ENCODE measurements at regions not wholly inside any gene's neighbourhood (a gene's known extent, or its start where the extent isn't known, plus 50 kb on each side); places are given as distances from the start of the nearest gene placed in this dataset.

GRCh38 chr11:19499999-19500398 is 212.6 kb upstream of the NAV2 start:
- no peaks in the 10 kb centered on the region for H3K4me1 Mint-ChIP-seq
- no peak overlapping the region for H3K4me3 Mint-ChIP-seq
- peaks cover 3 to 4% of the 10 kb centered on the region in 2 donors for H3K9me3 Mint-ChIP-seq
- peaks cover 6 to 7% of the 10 kb centered on the region in 2 donors for H3K27me3 Mint-ChIP-seq
- no peak overlapping the region for H3K27ac Mint-ChIP-seq
- H3K36me3 Mint-ChIP-seq = no peaks in the 10 kb centered on the region
- DNase-seq = no peak
- ATAC-seq (replicated peaks) = no peak

- Mint-ChIP-seq H3K9me3 (peaks cover 3 to 4% of the 10 kb centered on the region in 2 donors), H3K27me3 (peaks cover 5 to 12% of the 10 kb centered on the region in 2 donors), H3K36me3 (no peaks in the 10 kb centered on the region), H3K4me1 (no peaks in the 10 kb centered on the region), H3K27ac (no peak overlapping the region), H3K4me3 (no peak overlapping the region)
- no peak for DNase-seq
- ATAC-seq (replicated peaks) = no peak
These were observed 213.5 kb upstream of the NAV2 start for GRCh38 chr11:19499026-19499669.

GRCh38 chr11:19493446-19494213 is 219.0 kb upstream of the NAV2 start:
- Mint-ChIP-seq H3K27ac (no peak overlapping the region), H3K36me3 (no peaks in the 10 kb centered on the region), H3K9me3 (peaks cover 3 to 4% of the 10 kb centered on the region in 2 donors), H3K4me1 (no peaks in the 10 kb centered on the region), H3K27me3 (peaks cover 7 to 10% of the 10 kb centered on the region in 2 donors), H3K4me3 (no peak overlapping the region)
- no peak for DNase-seq
- ATAC-seq (replicated peaks) = no peak

GRCh38 chr11:19482319-19483100 is 230.1 kb upstream of the NAV2 start:
- DNase-seq = no peak
- Mint-ChIP-seq H3K9me3 (no peaks in the 10 kb centered on the region), H3K4me1 (no peaks in the 10 kb centered on the region), H3K36me3 (no peaks in the 10 kb centered on the region), H3K4me3 (no peak overlapping the region), H3K27me3 (peaks cover 9 to 10% of the 10 kb centered on the region in 2 donors), H3K27ac (no peak overlapping the region)
- ATAC-seq (replicated peaks) = no peak

GRCh38 chr11:19480540-19480939 is 232.1 kb upstream of the NAV2 start:
- Mint-ChIP-seq H3K4me1 (no peaks in the 10 kb centered on the region), H3K4me3 (no peak overlapping the region)

GRCh38 chr11:19478891-19479290 is 233.7 kb upstream of the NAV2 start:
- H3K4me3 Mint-ChIP-seq = no peak overlapping the region
- H3K4me1 Mint-ChIP-seq = no peaks in the 10 kb centered on the region
- H3K9me3 Mint-ChIP-seq = no peaks in the 10 kb centered on the region
- peaks cover 7 to 10% of the 10 kb centered on the region in 2 donors for H3K27me3 Mint-ChIP-seq
- no peak overlapping the region for H3K27ac Mint-ChIP-seq
- ATAC-seq (replicated peaks) (no peak), DNase-seq (no peak)
- H3K36me3 Mint-ChIP-seq = no peaks in the 10 kb centered on the region

More at GRCh38 chr11:19480540-19480939, 232.1 kb upstream of the NAV2 start:
- no peak for DNase-seq
- Mint-ChIP-seq H3K27ac (no peak overlapping the region), H3K9me3 (no peaks in the 10 kb centered on the region), H3K27me3 (peaks cover 9 to 17% of the 10 kb centered on the region in 2 donors), H3K36me3 (no peaks in the 10 kb centered on the region)
- ATAC-seq (replicated peaks) = no peak

GRCh38 chr11:19474954-19475721 is 234.4 kb upstream of the E2F8 start:
- Mint-ChIP-seq H3K9me3 (no peaks in the 10 kb centered on the region), H3K27ac (no peak overlapping the region), H3K4me1 (no peaks in the 10 kb centered on the region), H3K36me3 (no peaks in the 10 kb centered on the region), H3K27me3 (peaks cover 7 to 19% of the 10 kb centered on the region in 2 donors), H3K4me3 (no peak overlapping the region)
- DNase-seq (no peak), ATAC-seq (replicated peaks) (no peak)

GRCh38 chr11:19474211-19474610 is 233.5 kb upstream of the E2F8 start:
- Mint-ChIP-seq H3K4me1 (no peaks in the 10 kb centered on the region), H3K27me3 (peaks cover 13 to 19% of the 10 kb centered on the region in 2 donors), H3K36me3 (no peaks in the 10 kb centered on the region), H3K9me3 (no peaks in the 10 kb centered on the region), H3K4me3 (no peak overlapping the region), H3K27ac (no peak overlapping the region)
- DNase-seq (no peak), ATAC-seq (replicated peaks) (no peak)

- H3K27me3 Mint-ChIP-seq = peaks cover 13 to 15% of the 10 kb centered on the region in 2 donors
- no peaks in the 10 kb centered on the region for H3K9me3 Mint-ChIP-seq
- DNase-seq = no peak
- H3K4me3 Mint-ChIP-seq = no peak overlapping the region
- no peaks in the 10 kb centered on the region for H3K36me3 Mint-ChIP-seq
- no peaks in the 10 kb centered on the region for H3K4me1 Mint-ChIP-seq
- H3K27ac Mint-ChIP-seq = no peak overlapping the region
- no peak for ATAC-seq (replicated peaks)
These were observed 231.9 kb upstream of the E2F8 start for GRCh38 chr11:19472679-19473078.

- Mint-ChIP-seq H3K9me3 (no peaks in the 10 kb centered on the region), H3K27ac (no peak overlapping the region), H3K36me3 (no peaks in the 10 kb centered on the region), H3K27me3 (peaks cover 11 to 13% of the 10 kb centered on the region in 2 donors), H3K4me1 (no peaks in the 10 kb centered on the region), H3K4me3 (no peak overlapping the region)
- DNase-seq (no peak), ATAC-seq (replicated peaks) (no peak)
These were observed 227.2 kb upstream of the E2F8 start for GRCh38 chr11:19467904-19468303.

GRCh38 chr11:19466314-19466713 is 225.6 kb upstream of the E2F8 start:
- ATAC-seq (replicated peaks) (no peak), DNase-seq (no peak)
- no peaks in the 10 kb centered on the region for H3K9me3 Mint-ChIP-seq
- H3K27ac Mint-ChIP-seq = no peak overlapping the region
- H3K27me3 Mint-ChIP-seq = peaks cover 4 to 11% of the 10 kb centered on the region in 2 donors
- H3K4me1 Mint-ChIP-seq = no peaks in the 10 kb centered on the region
- H3K36me3 Mint-ChIP-seq = no peaks in the 10 kb centered on the region
- no peak overlapping the region for H3K4me3 Mint-ChIP-seq

- Mint-ChIP-seq H3K27me3 (peaks cover 5 to 8% of the 10 kb centered on the region in 2 donors), H3K27ac (no peak overlapping the region), H3K9me3 (no peaks in the 10 kb centered on the region)
These were observed 223.2 kb upstream of the E2F8 start for GRCh38 chr11:19463976-19464375.

GRCh38 chr11:19460718-19461405 is 220.1 kb upstream of the E2F8 start:
- H3K27ac Mint-ChIP-seq = no peak overlapping the region
- H3K27me3 Mint-ChIP-seq = peaks cover 11 to 20% of the 10 kb centered on the region in 2 donors
- no peaks in the 10 kb centered on the region for H3K4me1 Mint-ChIP-seq
- H3K4me3 Mint-ChIP-seq = no peak overlapping the region
- no peaks in the 10 kb centered on the region for H3K9me3 Mint-ChIP-seq
- no peaks in the 10 kb centered on the region for H3K36me3 Mint-ChIP-seq
- ATAC-seq (replicated peaks) = no peak
- no peak for DNase-seq

More at GRCh38 chr11:19463976-19464375, 223.2 kb upstream of the E2F8 start:
- ATAC-seq (replicated peaks) (no peak), DNase-seq (no peak)
- Mint-ChIP-seq H3K4me3 (no peak overlapping the region), H3K36me3 (no peaks in the 10 kb centered on the region), H3K4me1 (no peaks in the 10 kb centered on the region)
